ENCODE measurements at regions not wholly inside any gene's neighbourhood (a gene's known extent, or its start where the extent isn't known, plus 50 kb on each side); places are given as distances from the start of the nearest gene placed in this dataset.

- TF ChIP-seq EGR1 (IDR thresholded peaks at IDR 0.05) (no peak), YY1 (IDR thresholded peaks at IDR 0.05; ENCODE audit: low read depth) (no peak), EP300 (IDR thresholded peaks at IDR 0.05; ENCODE audit: borderline replicate concordance) (no peak), MAX (IDR thresholded peaks at IDR 0.05) (no peak), RAD21 (IDR thresholded peaks at IDR 0.05; ENCODE audit: low read depth) (no peak), CEBPB (IDR thresholded peaks at IDR 0.05) (no peak), FOXM1 (IDR thresholded peaks at IDR 0.05; ENCODE audit: borderline replicate concordance, low read depth) (no peak), NFIC (IDR thresholded peaks at IDR 0.05) (no peak), TAF1 (IDR thresholded peaks at IDR 0.05; ENCODE audit: low read depth) (no peak), TEAD4 (IDR thresholded peaks at IDR 0.05) (no peak), CREB1 (IDR thresholded peaks at IDR 0.05; ENCODE audit: low read depth) (no peak), TCF12 (IDR thresholded peaks at IDR 0.05; ENCODE audit: low read depth) (no peak), ZBTB7A (IDR thresholded peaks at IDR 0.05; ENCODE audit: low read depth) (no peak), REST (IDR thresholded peaks at IDR 0.05; ENCODE audit: low read depth) (no peak)
Observed at GRCh38 chr16:56067406-56067805, 123.9 kb upstream of the GNAO1 start.

GRCh38 chr16:56066617-56067016 is 124.7 kb upstream of the GNAO1 start:
- TF ChIP-seq MAX (IDR thresholded peaks at IDR 0.05) (no peak), EGR1 (IDR thresholded peaks at IDR 0.05) (no peak), EP300 (IDR thresholded peaks at IDR 0.05; ENCODE audit: borderline replicate concordance) (no peak), REST (IDR thresholded peaks at IDR 0.05; ENCODE audit: low read depth) (no peak)

- no peak for TF ChIP-seq CREB1 (IDR thresholded peaks at IDR 0.05; ENCODE audit: low read depth)
- no peak for TF ChIP-seq RAD21 (IDR thresholded peaks at IDR 0.05; ENCODE audit: low read depth)
- TF ChIP-seq CEBPB (IDR thresholded peaks at IDR 0.05), result no peak
- TF ChIP-seq TEAD4 (IDR thresholded peaks at IDR 0.05), result no peak
- no peak for TF ChIP-seq USF1 (IDR thresholded peaks at IDR 0.05)
- TF ChIP-seq FOXM1 (IDR thresholded peaks at IDR 0.05; ENCODE audit: borderline replicate concordance, low read depth), result no peak
- no peak for TF ChIP-seq REST (IDR thresholded peaks at IDR 0.05; ENCODE audit: low read depth)
- TF ChIP-seq ZBTB7A (IDR thresholded peaks at IDR 0.05; ENCODE audit: low read depth), result no peak
- TF ChIP-seq TAF1 (IDR thresholded peaks at IDR 0.05; ENCODE audit: low read depth), result no peak
Observed at GRCh38 chr16:56063111-56063510, 128.2 kb upstream of the GNAO1 start.

GRCh38 chr16:56057151-56057550 is 134.1 kb upstream of the GNAO1 start:
- TF ChIP-seq CEBPB (IDR thresholded peaks at IDR 0.05), result no peak
- no peak for TF ChIP-seq CREB1 (IDR thresholded peaks at IDR 0.05; ENCODE audit: low read depth)
- TF ChIP-seq USF1 (IDR thresholded peaks at IDR 0.05), result no peak
- TF ChIP-seq TEAD4 (IDR thresholded peaks at IDR 0.05), result no peak
- TF ChIP-seq NFIC (IDR thresholded peaks at IDR 0.05), result no peak
- TF ChIP-seq YY1 (IDR thresholded peaks at IDR 0.05; ENCODE audit: low read depth), result no peak

- TF ChIP-seq EP300 (IDR thresholded peaks at IDR 0.05; ENCODE audit: borderline replicate concordance), result no peak
- no peak for TF ChIP-seq RAD21 (IDR thresholded peaks at IDR 0.05; ENCODE audit: low read depth)
- TF ChIP-seq CREB1 (IDR thresholded peaks at IDR 0.05; ENCODE audit: low read depth), result no peak
- TF ChIP-seq TAF1 (IDR thresholded peaks at IDR 0.05; ENCODE audit: low read depth), result no peak
- no peak for TF ChIP-seq USF1 (IDR thresholded peaks at IDR 0.05)
- no peak for TF ChIP-seq NFIC (IDR thresholded peaks at IDR 0.05)
- TF ChIP-seq REST (IDR thresholded peaks at IDR 0.05; ENCODE audit: low read depth), result no peak
Observed at GRCh38 chr16:56050916-56051315, 140.4 kb upstream of the GNAO1 start.

All from Ishikawa (cell line).